ENCODE measurements at regions not wholly inside any gene's neighbourhood (a gene's known extent, or its start where the extent isn't known, plus 50 kb on each side); places are given as distances from the start of the nearest gene placed in this dataset.

GRCh38 chr3:99477650-99478049 lies 160.7 kb upstream of the COL8A1 start:
- ATAC-seq: no peak
- TF ChIP-seq, protein P1, sequence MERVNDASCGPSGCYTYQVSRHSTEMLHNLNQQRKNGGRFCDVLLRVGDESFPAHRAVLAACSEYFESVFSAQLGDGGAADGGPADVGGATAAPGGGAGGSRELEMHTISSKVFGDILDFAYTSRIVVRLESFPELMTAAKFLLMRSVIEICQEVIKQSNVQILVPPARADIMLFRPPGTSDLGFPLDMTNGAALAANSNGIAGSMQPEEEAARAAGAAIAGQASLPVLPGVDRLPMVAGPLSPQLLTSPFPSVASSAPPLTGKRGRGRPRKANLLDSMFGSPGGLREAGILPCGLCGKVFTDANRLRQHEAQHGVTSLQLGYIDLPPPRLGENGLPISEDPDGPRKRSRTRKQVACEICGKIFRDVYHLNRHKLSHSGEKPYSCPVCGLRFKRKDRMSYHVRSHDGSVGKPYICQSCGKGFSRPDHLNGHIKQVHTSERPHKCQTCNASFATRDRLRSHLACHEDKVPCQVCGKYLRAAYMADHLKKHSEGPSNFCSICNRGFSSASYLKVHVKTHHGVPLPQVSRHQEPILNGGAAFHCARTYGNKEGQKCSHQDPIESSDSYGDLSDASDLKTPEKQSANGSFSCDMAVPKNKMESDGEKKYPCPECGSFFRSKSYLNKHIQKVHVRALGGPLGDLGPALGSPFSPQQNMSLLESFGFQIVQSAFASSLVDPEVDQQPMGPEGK (CRISPR knock-in tag; IDR thresholded peaks at IDR 0.05; ENCODE audit: borderline replicate concordance): no peak
- TF ChIP-seq RARB (CRISPR knock-in tag; IDR thresholded peaks at IDR 0.05) (no peak), OSR1 (CRISPR knock-in tag; IDR thresholded peaks at IDR 0.05) (no peak), ZNF565 (CRISPR knock-in tag; conservative IDR thresholded peaks at IDR 0.05; ENCODE audit: low read depth) (no peak), ZC3H10 (CRISPR knock-in tag; IDR thresholded peaks at IDR 0.05) (no peak), GLIS3 (CRISPR knock-in tag; IDR thresholded peaks at IDR 0.05) (no peak), BACH2 (CRISPR knock-in tag; IDR thresholded peaks at IDR 0.05; ENCODE audit: borderline replicate concordance) (no peak), CSRNP3 (CRISPR knock-in tag; IDR thresholded peaks at IDR 0.05) (no peak), TCF4 (CRISPR knock-in tag; IDR thresholded peaks at IDR 0.05; ENCODE audit: borderline replicate concordance) (no peak), SNAI2 (CRISPR knock-in tag; IDR thresholded peaks at IDR 0.05) (no peak), ISL1 (CRISPR knock-in tag; IDR thresholded peaks at IDR 0.05) (no peak), ZFP30 (CRISPR knock-in tag; IDR thresholded peaks at IDR 0.05) (no peak), TOX (CRISPR knock-in tag; IDR thresholded peaks at IDR 0.05; ENCODE audit: borderline replicate concordance) (no peak), ZNF8 (CRISPR knock-in tag; IDR thresholded peaks at IDR 0.05) (no peak), ESRRG (CRISPR knock-in tag; IDR thresholded peaks at IDR 0.05) (no peak), PPARA (CRISPR knock-in tag; IDR thresholded peaks at IDR 0.05; ENCODE audit: borderline replicate concordance) (no peak), CSDC2 (CRISPR knock-in tag; IDR thresholded peaks at IDR 0.05) (no peak)
- TF ChIP-seq, protein P2, sequence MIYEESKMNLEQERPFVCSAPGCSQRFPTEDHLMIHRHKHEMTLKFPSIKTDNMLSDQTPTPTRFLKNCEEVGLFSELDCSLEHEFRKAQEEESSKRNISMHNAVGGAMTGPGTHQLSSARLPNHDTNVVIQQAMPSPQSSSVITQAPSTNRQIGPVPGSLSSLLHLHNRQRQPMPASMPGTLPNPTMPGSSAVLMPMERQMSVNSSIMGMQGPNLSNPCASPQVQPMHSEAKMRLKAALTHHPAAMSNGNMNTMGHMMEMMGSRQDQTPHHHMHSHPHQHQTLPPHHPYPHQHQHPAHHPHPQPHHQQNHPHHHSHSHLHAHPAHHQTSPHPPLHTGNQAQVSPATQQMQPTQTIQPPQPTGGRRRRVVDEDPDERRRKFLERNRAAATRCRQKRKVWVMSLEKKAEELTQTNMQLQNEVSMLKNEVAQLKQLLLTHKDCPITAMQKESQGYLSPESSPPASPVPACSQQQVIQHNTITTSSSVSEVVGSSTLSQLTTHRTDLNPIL (CRISPR knock-in tag; IDR thresholded peaks at IDR 0.05; ENCODE audit: low read depth): no peak
- TF ChIP-seq, protein P3, sequence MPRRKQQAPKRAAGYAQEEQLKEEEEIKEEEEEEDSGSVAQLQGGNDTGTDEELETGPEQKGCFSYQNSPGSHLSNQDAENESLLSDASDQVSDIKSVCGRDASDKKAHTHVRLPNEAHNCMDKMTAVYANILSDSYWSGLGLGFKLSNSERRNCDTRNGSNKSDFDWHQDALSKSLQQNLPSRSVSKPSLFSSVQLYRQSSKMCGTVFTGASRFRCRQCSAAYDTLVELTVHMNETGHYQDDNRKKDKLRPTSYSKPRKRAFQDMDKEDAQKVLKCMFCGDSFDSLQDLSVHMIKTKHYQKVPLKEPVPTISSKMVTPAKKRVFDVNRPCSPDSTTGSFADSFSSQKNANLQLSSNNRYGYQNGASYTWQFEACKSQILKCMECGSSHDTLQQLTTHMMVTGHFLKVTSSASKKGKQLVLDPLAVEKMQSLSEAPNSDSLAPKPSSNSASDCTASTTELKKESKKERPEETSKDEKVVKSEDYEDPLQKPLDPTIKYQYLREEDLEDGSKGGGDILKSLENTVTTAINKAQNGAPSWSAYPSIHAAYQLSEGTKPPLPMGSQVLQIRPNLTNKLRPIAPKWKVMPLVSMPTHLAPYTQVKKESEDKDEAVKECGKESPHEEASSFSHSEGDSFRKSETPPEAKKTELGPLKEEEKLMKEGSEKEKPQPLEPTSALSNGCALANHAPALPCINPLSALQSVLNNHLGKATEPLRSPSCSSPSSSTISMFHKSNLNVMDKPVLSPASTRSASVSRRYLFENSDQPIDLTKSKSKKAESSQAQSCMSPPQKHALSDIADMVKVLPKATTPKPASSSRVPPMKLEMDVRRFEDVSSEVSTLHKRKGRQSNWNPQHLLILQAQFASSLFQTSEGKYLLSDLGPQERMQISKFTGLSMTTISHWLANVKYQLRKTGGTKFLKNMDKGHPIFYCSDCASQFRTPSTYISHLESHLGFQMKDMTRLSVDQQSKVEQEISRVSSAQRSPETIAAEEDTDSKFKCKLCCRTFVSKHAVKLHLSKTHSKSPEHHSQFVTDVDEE (CRISPR knock-in tag; IDR thresholded peaks at IDR 0.05): no peak

GRCh38 chr3:99475229-99475628 lies 163.2 kb upstream of the COL8A1 start:
- ATAC-seq: no peak
- no peak for TF ChIP-seq ZNF8 (CRISPR knock-in tag; IDR thresholded peaks at IDR 0.05)
- TF ChIP-seq ZNF565 (CRISPR knock-in tag; conservative IDR thresholded peaks at IDR 0.05; ENCODE audit: low read depth): no peak
- TF ChIP-seq PPARA (CRISPR knock-in tag; IDR thresholded peaks at IDR 0.05; ENCODE audit: borderline replicate concordance): no peak
- no peak for TF ChIP-seq CSDC2 (CRISPR knock-in tag; IDR thresholded peaks at IDR 0.05)
- no peak for TF ChIP-seq ESRRG (CRISPR knock-in tag; IDR thresholded peaks at IDR 0.05)

GRCh38 chr3:99474776-99475175 lies 163.6 kb upstream of the COL8A1 start:
- no peak for ATAC-seq
- no peak for TF ChIP-seq TCF4 (CRISPR knock-in tag; IDR thresholded peaks at IDR 0.05; ENCODE audit: borderline replicate concordance)
- no peak for TF ChIP-seq ZFP3 (CRISPR knock-in tag; IDR thresholded peaks at IDR 0.05)
- TF ChIP-seq OSR1 (CRISPR knock-in tag; IDR thresholded peaks at IDR 0.05): no peak
- TF ChIP-seq RARB (CRISPR knock-in tag; IDR thresholded peaks at IDR 0.05): no peak
- TF ChIP-seq, protein P1 (CRISPR knock-in tag; IDR thresholded peaks at IDR 0.05; ENCODE audit: borderline replicate concordance): no peak
- TF ChIP-seq PPARA (CRISPR knock-in tag; IDR thresholded peaks at IDR 0.05; ENCODE audit: borderline replicate concordance): no peak
- TF ChIP-seq TOX (CRISPR knock-in tag; IDR thresholded peaks at IDR 0.05; ENCODE audit: borderline replicate concordance): no peak
- no peak for TF ChIP-seq ZNF8 (CRISPR knock-in tag; IDR thresholded peaks at IDR 0.05)
- TF ChIP-seq CSRNP3 (CRISPR knock-in tag; IDR thresholded peaks at IDR 0.05): no peak
- no peak for TF ChIP-seq ESRRG (CRISPR knock-in tag; IDR thresholded peaks at IDR 0.05)
- no peak for TF ChIP-seq ZC3H10 (CRISPR knock-in tag; IDR thresholded peaks at IDR 0.05)

Measured in SK-N-SH treated with all-trans-retinoic acid at 6 μM for 48 hours (cell line).